H1 (cell line): ENCODE measurements at regions not wholly inside any gene's neighbourhood (a gene's known extent, or its start where the extent isn't known, plus 50 kb on each side); places are given as distances from the start of the nearest gene placed in this dataset.

ENCODE experiments used
- CTCF ChIA-PET: fragments of 300-600 bp; sonication (Branson Sonifier 250); formaldehyde crosslinking; loops from one replicate; lab custom pipeline; 2021; ENCODE audit not compliant: partially characterized antibody; lab: Charles Lee
- POLR2A ChIA-PET: fragments of 300-600 bp; sonication (Branson Sonifier 250); formaldehyde crosslinking; loops from one replicate; lab custom pipeline; 2021; ENCODE audit warnings: inconsistent platforms; ENCODE audit not compliant: partially characterized antibody; lab: Charles Lee
- DNase-seq, 2 experiments: peaks; one replicate each; pipeline versions ENCODE4 v3.0.0 to v3.0.0-alpha.2; 2010 to 2022; ENCODE audit warnings: low spot score in 2 of 2, low read depth in 1 of 2, mixed read lengths in 1 of 2
- FAIRE-seq: peaks from 2 replicates; lab custom pipeline; 2011; peaks lifted over from hg19 to GRCh38; lab: Jason Lieb, UNC
- H2AFZ ChIP-seq: 2 replicates; pipeline ENCODE4 v1.8.1; 2012; ENCODE audit warnings: low read length, inconsistent platforms
- H2AK5ac ChIP-seq: 2 replicates; pipeline ENCODE4 v1.6.1; 2013; ENCODE audit warnings: low read depth, low read length
- H2BK120ac ChIP-seq: replicated peaks from 2 replicates; pipeline ENCODE3; 2013; ENCODE audit warnings: low read depth, low read length, inconsistent platforms
- H2BK12ac ChIP-seq: 2 replicates; pipeline ENCODE4 v1.6.1; 2013; ENCODE audit warnings: low read depth, low read length
- H2BK15ac ChIP-seq: 2 replicates; pipeline ENCODE4 v1.6.1; 2013; ENCODE audit warnings: low read length
- H2BK20ac ChIP-seq: 2 replicates; pipeline ENCODE4 v1.6.1; 2013; ENCODE audit warnings: low read length
- H2BK5ac ChIP-seq: 2 replicates; pipeline ENCODE4 v1.6.1; 2013; ENCODE audit warnings: low read depth, low read length
- H3K14ac ChIP-seq: 2 replicates; pipeline ENCODE4 v1.6.1; 2013; ENCODE audit warnings: inconsistent platforms; ENCODE audit not compliant: insufficient read length
- H3K18ac ChIP-seq: 2 replicates; pipeline ENCODE4 v1.6.1; 2013; ENCODE audit warnings: low read length; ENCODE audit errors: extremely low read depth
- H3K23ac ChIP-seq: 2 replicates; pipeline ENCODE4 v1.6.1; 2013; ENCODE audit warnings: inconsistent platforms; ENCODE audit not compliant: insufficient read length
- H3K23me2 ChIP-seq: 2 replicates; pipeline ENCODE4 v1.6.1; 2013; ENCODE audit warnings: low read depth, low read length
- H3K27ac ChIP-seq: 2 replicates; pipeline ENCODE4 v1.6.1; 2011; ENCODE audit warnings: low read depth, low read length, inconsistent platforms
- H3K27me3 ChIP-seq, 4 experiments: replicated peaks in 1 of 4; 1 replicate in 1 of 4; 2 replicates in 3 of 4; pipeline versions ENCODE4 v1.6.1 to v1.8.1; 2011 to 2013; ENCODE audit warnings: low read length in 3 of 4, mild to moderate bottlenecking in 3 of 4, inconsistent platforms in 2 of 4, mixed read lengths in 2 of 4, moderate library complexity in 1 of 4; ENCODE audit not compliant: control insufficient read depth in 3 of 4, insufficient read depth in 3 of 4; ENCODE audit errors: extremely low read depth in 1 of 4
- H3K36me3 ChIP-seq, 4 experiments: 2 replicates each; pipeline versions ENCODE4 v1.6.1 to v1.8.1; 2011 to 2013; ENCODE audit warnings: mild to moderate bottlenecking in 4 of 4, low read length in 3 of 4, moderate library complexity in 2 of 4, control low read depth in 1 of 4, inconsistent platforms in 1 of 4; ENCODE audit not compliant: insufficient read depth in 4 of 4, control insufficient read depth in 2 of 4
- H3K4ac ChIP-seq: replicated peaks from 2 replicates; pipeline ENCODE3; 2013; ENCODE audit warnings: low read length, low read depth, mixed read lengths, inconsistent platforms; ENCODE audit not compliant: insufficient read length
- H3K4me1 ChIP-seq, 4 experiments: replicated peaks in 1 of 4; 1 replicate in 1 of 4; 2 replicates in 3 of 4; pipeline versions ENCODE4 v1.6.1 to v1.8.1; 2011 to 2013; ENCODE audit warnings: low read length in 3 of 4, inconsistent platforms in 2 of 4, mixed read lengths in 1 of 4; ENCODE audit not compliant: insufficient read depth in 4 of 4, control insufficient read depth in 3 of 4
- H3K4me2 ChIP-seq, 2 experiments: 2 replicates each; pipeline versions ENCODE4 v1.6.1 to v1.8.1; 2011 to 2013; ENCODE audit warnings: low read depth in 2 of 2, low read length in 2 of 2, control low read depth in 1 of 2, inconsistent platforms in 1 of 2, mild to moderate bottlenecking in 1 of 2; ENCODE audit not compliant: insufficient read depth in 1 of 2
- H3K4me3 ChIP-seq, 4 experiments: fragments of 200-600, 300-600 bp in 1 of 4; sonication (generic), shearing (Covaris generic), sonication (Bioruptor Twin) in 1 of 4; 2 replicates each; pipeline versions ENCODE4 v1.5.1 to v1.8.1; 2011 to 2016; ENCODE audit warnings: low read length in 4 of 4, low read depth in 3 of 4, control low read depth in 2 of 4, inconsistent platforms in 2 of 4, mild to moderate bottlenecking in 2 of 4, mixed read lengths in 1 of 4, moderate library complexity in 1 of 4; ENCODE audit not compliant: insufficient read depth in 2 of 4; ENCODE audit errors: extremely low read depth in 1 of 4
- H3K56ac ChIP-seq: replicated peaks from 2 replicates; pipeline ENCODE3; 2013; ENCODE audit warnings: low read depth, mild to moderate bottlenecking, mixed read lengths, low read length, inconsistent platforms; ENCODE audit not compliant: insufficient read length
- H3K79me1 ChIP-seq: 2 replicates; pipeline ENCODE4 v1.6.1; 2013; ENCODE audit warnings: low read depth, low read length, control low read depth
- H3K79me2 ChIP-seq, 2 experiments: 2 replicates each; pipeline versions ENCODE4 v1.6.1 to v1.8.1; 2012 to 2013; ENCODE audit warnings: low read length in 2 of 2, mild to moderate bottlenecking in 2 of 2, inconsistent platforms in 1 of 2; ENCODE audit not compliant: insufficient read depth in 2 of 2, control insufficient read depth in 1 of 2
- H3K9ac ChIP-seq, 4 experiments: replicated peaks in 1 of 4; 1 replicate in 1 of 4; 2 replicates in 3 of 4; pipeline versions ENCODE4 v1.6.1 to v1.8.1; 2011 to 2013; ENCODE audit warnings: low read depth in 3 of 4, low read length in 3 of 4, control low read depth in 2 of 4, mild to moderate bottlenecking in 2 of 4, moderate library complexity in 2 of 4, inconsistent platforms in 1 of 4; ENCODE audit errors: extremely low read depth in 1 of 4
- H3K9me3 ChIP-seq, 2 experiments: 2 replicates each; pipeline versions ENCODE4 v1.6.1 to v1.8.1; 2012 to 2013; ENCODE audit warnings: mild to moderate bottlenecking in 2 of 2, moderate library complexity in 2 of 2, control low read depth in 1 of 2, inconsistent platforms in 1 of 2, low read depth in 1 of 2, low read length in 1 of 2, mixed read lengths in 1 of 2; ENCODE audit not compliant: insufficient read depth in 2 of 2
- H4K20me1 ChIP-seq, 2 experiments: replicated peaks in 1 of 2; 2 replicates each; pipeline versions ENCODE3 to v1.8.1; 2011 to 2013; ENCODE audit warnings: inconsistent platforms in 2 of 2, low read length in 2 of 2, mild to moderate bottlenecking in 1 of 2; ENCODE audit not compliant: insufficient read depth in 2 of 2, control insufficient read depth in 1 of 2
- H4K5ac ChIP-seq: 2 replicates; pipeline ENCODE4 v1.6.1; 2013; ENCODE audit warnings: low read length, low read depth, mixed read lengths, inconsistent platforms; ENCODE audit not compliant: insufficient read length
- H4K8ac ChIP-seq: 2 replicates; pipeline ENCODE4 v1.8.0; 2013; ENCODE audit warnings: mild to moderate bottlenecking, moderate library complexity, low read length, inconsistent platforms; ENCODE audit not compliant: insufficient read depth; ENCODE audit errors: extremely low read depth
- H4K91ac ChIP-seq: replicated peaks from 2 replicates; pipeline ENCODE3; 2013; ENCODE audit warnings: low read length, mixed read lengths, inconsistent platforms; ENCODE audit not compliant: insufficient read length
- CREB1 ChIP-seq: IDR thresholded peaks from 2 replicates; pipeline ENCODE4 v1.6.1; 2012; ENCODE audit warnings: inconsistent platforms
- GABPA ChIP-seq: IDR thresholded peaks from 2 replicates; pipeline ENCODE4 v1.6.1; 2011; ENCODE audit warnings: mild to moderate bottlenecking, low read length, moderate library complexity, borderline replicate concordance; ENCODE audit not compliant: insufficient read depth
- NRF1 ChIP-seq: IDR thresholded peaks from 2 replicates; pipeline ENCODE4 v1.6.1; 2011; ENCODE audit warnings: mild to moderate bottlenecking, low read depth, low read length, improper control_type of control experiment
- SAP30 ChIP-seq: fragments of 300-600 bp; sonication (generic); IDR thresholded peaks from 2 replicates; pipeline ENCODE4 v1.7.1; 2012; ENCODE audit warnings: low read length, moderate library complexity, mild to moderate bottlenecking, inconsistent platforms; ENCODE audit not compliant: insufficient read depth, insufficient replicate concordance
- SP2 ChIP-seq: IDR thresholded peaks from 2 replicates; pipeline ENCODE4 v1.6.1; 2012; ENCODE audit warnings: mild to moderate bottlenecking, low read length, inconsistent platforms
- TEAD4 ChIP-seq: IDR thresholded peaks from 2 replicates; pipeline ENCODE4 v1.6.1; 2012; ENCODE audit warnings: low read depth, low read length, inconsistent platforms, mixed read lengths
- WGBS, 2 experiments: shearing (Covaris generic) in 1 of 2; methylation state at CpG; one replicate each; pipeline versions ENCODE4 v1.1.6 to v1.1.7; 2013 to 2015; ENCODE audit warnings: low lambda C conversion rate in 2 of 2, mixed read lengths in 2 of 2, inconsistent platforms in 1 of 2, low coverage in 1 of 2, missing lambda C conversion rate in 1 of 2; ENCODE audit not compliant: insufficient replicate concordance in 2 of 2, insufficient coverage in 1 of 2, insufficient read length in 1 of 2; ENCODE audit errors: extremely low coverage in 1 of 2, missing lambda C conversion rate in 1 of 2; 5-methylcytosine and 5-hydroxymethylcytosine counted together

GRCh38 chr5:107126341-107126740, 544.4 kb downstream of the EFNA5 start:
- H3K4me1 ChIP-seq, result no peaks in the 10 kb centered on the region
- no peaks in the 10 kb centered on the region for H3K23me2 ChIP-seq
- no peak overlapping the region for H2BK5ac ChIP-seq
- H4K8ac ChIP-seq, result no peak overlapping the region
- H2BK12ac ChIP-seq, result no peak overlapping the region
- no peak overlapping the region for H3K23ac ChIP-seq
- H2BK120ac ChIP-seq, result no peak overlapping the region
- no peaks in the 10 kb centered on the region for H4K20me1 ChIP-seq
- H3K27me3 ChIP-seq, result no peaks in the 10 kb centered on the region
- no peaks in the 10 kb centered on the region for H3K36me3 ChIP-seq
- no peak overlapping the region for H3K18ac ChIP-seq
- H3K9me3 ChIP-seq, result no peaks in the 10 kb centered on the region
- no peak overlapping the region for H3K4me2 ChIP-seq
- CTCF ChIA-PET, result no interaction called here
- H2AFZ ChIP-seq, result no peak overlapping the region
- no peak overlapping the region for H4K91ac ChIP-seq
- FAIRE-seq (no peak), DNase-seq (no peak)
- POLR2A ChIA-PET, result no interaction called here
- H3K4ac ChIP-seq, result no peak overlapping the region
- H4K5ac ChIP-seq, result no peak overlapping the region
- no peak overlapping the region for H2AK5ac ChIP-seq
- no peak overlapping the region for H3K9ac ChIP-seq
- H3K14ac ChIP-seq, result no peak overlapping the region
- no peak overlapping the region for H3K27ac ChIP-seq
- no peaks in the 10 kb centered on the region for H3K79me2 ChIP-seq
- TF ChIP-seq NRF1, result no peak
- TF ChIP-seq CREB1, result no peak
- no peak for TF ChIP-seq SP2
- TF ChIP-seq TEAD4, result no peak
- TF ChIP-seq GABPA, result no peak
- TF ChIP-seq SAP30, result no peak
- 90% methylated on average over 3 of the region's 3 CpGs; no CpG with 5 or more reads in 1 of the 2 experiments for WGBS, 2 experiments
- H3K56ac ChIP-seq, result no peak overlapping the region
- H3K4me3 ChIP-seq, result no peak overlapping the region
- H2BK15ac ChIP-seq, result no peak overlapping the region
- no peak overlapping the region for H2BK20ac ChIP-seq
- H3K79me1 ChIP-seq, result no peaks in the 10 kb centered on the region
